ENCODE measurements at regions not wholly inside any gene's neighbourhood (a gene's known extent, or its start where the extent isn't known, plus 50 kb on each side); places are given as distances from the start of the nearest gene placed in this dataset.

- no peak for DNase-seq
- POLR2A ChIA-PET (ENCODE audit: partially characterized antibody), result no interaction called here
Observed at GRCh38 chr7:153396475-153396874, 636.9 kb downstream of the ACTR3B start.

GRCh38 chr7:153397459-153397858 is 637.9 kb downstream of the ACTR3B start:
- DNase-seq, result no peak
- Histone ChIP-seq H3K27me3 (ENCODE audit: insufficient read depth, low read length) (no peaks in the 10 kb centered on the region), H3K4me1 (ENCODE audit: insufficient read depth, low read length) (no peaks in the 10 kb centered on the region), H3K27ac (ENCODE audit: low read depth, low read length) (no peak overlapping the region), H3K36me3 (ENCODE audit: insufficient read depth, low read length) (no peaks in the 10 kb centered on the region), H3K9me3 (ENCODE audit: control insufficient read depth in 1 of 2, low read length in 2 of 2) (no peaks in the 10 kb centered on the region), H3K4me3 (ENCODE audit: low read length in 2 of 2) (no peak overlapping the region)
- H3K4me1 Mint-ChIP-seq, result no peaks in the 10 kb centered on the region
- intact Hi-C loops (cut with micrococcal nuclease), result no loop called here
- CTCF ChIA-PET (ENCODE audit: partially characterized antibody), result no interaction called here
- peaks cover 0 to 10% (median 4%) of the 10 kb centered on the region in 8 donors for H3K9me3 Mint-ChIP-seq
- H3K4me3 Mint-ChIP-seq, result no peak overlapping the region
- H3K27ac Mint-ChIP-seq, result no peak overlapping the region
- no peaks in the 10 kb centered on the region for H3K36me3 Mint-ChIP-seq
- POLR2A ChIA-PET (ENCODE audit: partially characterized antibody), result no interaction called here
- no peaks in the 10 kb centered on the region for H3K27me3 Mint-ChIP-seq

More at GRCh38 chr7:153396475-153396874, 636.9 kb downstream of the ACTR3B start:
- Histone ChIP-seq H3K27ac (ENCODE audit: low read depth, low read length) (no peak overlapping the region), H3K36me3 (ENCODE audit: insufficient read depth, low read length) (no peaks in the 10 kb centered on the region), H3K9me3 (ENCODE audit: control insufficient read depth in 1 of 2, low read length in 2 of 2) (no peaks in the 10 kb centered on the region), H3K4me3 (ENCODE audit: low read length in 2 of 2) (no peak overlapping the region), H3K27me3 (ENCODE audit: insufficient read depth, low read length) (no peaks in the 10 kb centered on the region), H3K4me1 (ENCODE audit: insufficient read depth, low read length) (no peaks in the 10 kb centered on the region)
- no peaks in the 10 kb centered on the region for H3K36me3 Mint-ChIP-seq
- H3K4me1 Mint-ChIP-seq, result no peaks in the 10 kb centered on the region
- no peaks in the 10 kb centered on the region for H3K27me3 Mint-ChIP-seq
- CTCF ChIA-PET (ENCODE audit: partially characterized antibody), result no interaction called here
- H3K9me3 Mint-ChIP-seq, result peaks cover 0 to 15% (median 4%) of the 10 kb centered on the region in 8 donors
- no peak overlapping the region for H3K4me3 Mint-ChIP-seq
- H3K27ac Mint-ChIP-seq, result no peak overlapping the region
- intact Hi-C loops (cut with micrococcal nuclease), result no loop called here

GRCh38 chr7:153397906-153398305 is 638.4 kb downstream of the ACTR3B start:
- no peak for DNase-seq
- Histone ChIP-seq H3K4me1 (ENCODE audit: insufficient read depth, low read length) (no peaks in the 10 kb centered on the region), H3K9me3 (ENCODE audit: control insufficient read depth in 1 of 2, low read length in 2 of 2) (no peaks in the 10 kb centered on the region), H3K36me3 (ENCODE audit: insufficient read depth, low read length) (no peaks in the 10 kb centered on the region), H3K27ac (ENCODE audit: low read depth, low read length) (no peak overlapping the region), H3K27me3 (ENCODE audit: insufficient read depth, low read length) (no peaks in the 10 kb centered on the region), H3K4me3 (ENCODE audit: low read length in 2 of 2) (no peak overlapping the region)
- no peaks in the 10 kb centered on the region for H3K4me1 Mint-ChIP-seq
- H3K9me3 Mint-ChIP-seq, result peaks cover 0 to 10% (median 4%) of the 10 kb centered on the region in 8 donors
- H3K36me3 Mint-ChIP-seq, result no peaks in the 10 kb centered on the region
- no peak overlapping the region for H3K4me3 Mint-ChIP-seq
- ChIA-PET POLR2A (ENCODE audit: partially characterized antibody) (no interaction called here), CTCF (ENCODE audit: partially characterized antibody) (no interaction called here)
- H3K27ac Mint-ChIP-seq, result no peak overlapping the region
- H3K27me3 Mint-ChIP-seq, result no peaks in the 10 kb centered on the region
- intact Hi-C loops (cut with micrococcal nuclease), result no loop called here

GRCh38 chr7:153398370-153398769 is 638.8 kb downstream of the ACTR3B start:
- Histone ChIP-seq H3K9me3 (ENCODE audit: control insufficient read depth in 1 of 2, low read length in 2 of 2) (no peaks in the 10 kb centered on the region), H3K4me3 (ENCODE audit: low read length in 2 of 2) (no peak overlapping the region), H3K36me3 (ENCODE audit: insufficient read depth, low read length) (no peaks in the 10 kb centered on the region), H3K27ac (ENCODE audit: low read depth, low read length) (no peak overlapping the region), H3K27me3 (ENCODE audit: insufficient read depth, low read length) (no peaks in the 10 kb centered on the region), H3K4me1 (ENCODE audit: insufficient read depth, low read length) (no peaks in the 10 kb centered on the region)
- H3K9me3 Mint-ChIP-seq, result peaks cover 0 to 7% (median 4%) of the 10 kb centered on the region in 8 donors
- H3K4me3 Mint-ChIP-seq, result no peak overlapping the region
- POLR2A ChIA-PET (ENCODE audit: partially characterized antibody), result no interaction called here
- H3K36me3 Mint-ChIP-seq, result no peaks in the 10 kb centered on the region
- no peaks in the 10 kb centered on the region for H3K4me1 Mint-ChIP-seq
- CTCF ChIA-PET (ENCODE audit: partially characterized antibody), result no interaction called here
- DNase-seq, result no peak
- intact Hi-C loops (cut with micrococcal nuclease), result no loop called here
- H3K27ac Mint-ChIP-seq, result no peak overlapping the region
- H3K27me3 Mint-ChIP-seq, result no peaks in the 10 kb centered on the region

GRCh38 chr7:153398789-153399553 is 639.4 kb downstream of the ACTR3B start:
- no peaks in the 10 kb centered on the region for H3K4me1 Mint-ChIP-seq
- peaks cover 0 to 7% (median 3%) of the 10 kb centered on the region in 8 donors for H3K9me3 Mint-ChIP-seq
- Histone ChIP-seq H3K27ac (ENCODE audit: low read depth, low read length) (no peak overlapping the region), H3K4me3 (ENCODE audit: low read length in 2 of 2) (no peak overlapping the region), H3K27me3 (ENCODE audit: insufficient read depth, low read length) (no peaks in the 10 kb centered on the region), H3K4me1 (ENCODE audit: insufficient read depth, low read length) (no peaks in the 10 kb centered on the region), H3K9me3 (ENCODE audit: control insufficient read depth in 1 of 2, low read length in 2 of 2) (no peaks in the 10 kb centered on the region), H3K36me3 (ENCODE audit: insufficient read depth, low read length) (no peaks in the 10 kb centered on the region)
- H3K4me3 Mint-ChIP-seq, result no peak overlapping the region
- DNase-seq, result no peak
- H3K27ac Mint-ChIP-seq, result no peak overlapping the region
- ChIA-PET POLR2A (ENCODE audit: partially characterized antibody) (no interaction called here), CTCF (ENCODE audit: partially characterized antibody) (no interaction called here)
- no peaks in the 10 kb centered on the region for H3K27me3 Mint-ChIP-seq
- no peaks in the 10 kb centered on the region for H3K36me3 Mint-ChIP-seq
- intact Hi-C loops (cut with micrococcal nuclease), result no loop called here

GRCh38 chr7:153399554-153399940 is 640.0 kb downstream of the ACTR3B start:
- Mint-ChIP-seq H3K4me3 (no peak overlapping the region), H3K27ac (no peak overlapping the region), H3K27me3 (no peaks in the 10 kb centered on the region), H3K9me3 (peaks cover 0 to 7% (median under 1%) of the 10 kb centered on the region in 8 donors), H3K4me1 (no peaks in the 10 kb centered on the region), H3K36me3 (no peaks in the 10 kb centered on the region)
- ChIA-PET POLR2A (ENCODE audit: partially characterized antibody) (no interaction called here), CTCF (ENCODE audit: partially characterized antibody) (no interaction called here)
- DNase-seq, result no peak
- H3K4me1 ChIP-seq (ENCODE audit: insufficient read depth, low read length), result no peaks in the 10 kb centered on the region
- H3K4me3 ChIP-seq (ENCODE audit: low read length in 2 of 2), result no peak overlapping the region
- no peaks in the 10 kb centered on the region for H3K36me3 ChIP-seq (ENCODE audit: insufficient read depth, low read length)
- no peaks in the 10 kb centered on the region for H3K27me3 ChIP-seq (ENCODE audit: insufficient read depth, low read length)
- intact Hi-C loops (cut with micrococcal nuclease), result no loop called here
- no peaks in the 10 kb centered on the region for H3K9me3 ChIP-seq (ENCODE audit: control insufficient read depth in 1 of 2, low read length in 2 of 2)
- H3K27ac ChIP-seq (ENCODE audit: low read depth, low read length), result no peak overlapping the region

- H3K9me3 Mint-ChIP-seq, result peaks cover 0 to 5% (median under 1%) of the 10 kb centered on the region in 8 donors
- Histone ChIP-seq H3K36me3 (ENCODE audit: insufficient read depth, low read length) (no peaks in the 10 kb centered on the region), H3K4me1 (ENCODE audit: insufficient read depth, low read length) (no peaks in the 10 kb centered on the region), H3K9me3 (ENCODE audit: control insufficient read depth in 1 of 2, low read length in 2 of 2) (no peaks in the 10 kb centered on the region), H3K27me3 (ENCODE audit: insufficient read depth, low read length) (no peaks in the 10 kb centered on the region), H3K27ac (ENCODE audit: low read depth, low read length) (no peak overlapping the region), H3K4me3 (ENCODE audit: low read length in 2 of 2) (no peak overlapping the region)
- H3K27ac Mint-ChIP-seq, result no peak overlapping the region
- intact Hi-C loops (cut with micrococcal nuclease), result no loop called here
- no peak overlapping the region for H3K4me3 Mint-ChIP-seq
- ChIA-PET CTCF (ENCODE audit: partially characterized antibody) (no interaction called here), POLR2A (ENCODE audit: partially characterized antibody) (no interaction called here)
- H3K4me1 Mint-ChIP-seq, result no peaks in the 10 kb centered on the region
- no peaks in the 10 kb centered on the region for H3K36me3 Mint-ChIP-seq
- no peak for DNase-seq
- no peaks in the 10 kb centered on the region for H3K27me3 Mint-ChIP-seq
Observed at GRCh38 chr7:153400735-153401593, 641.4 kb downstream of the ACTR3B start.

All from CD4-positive, alpha-beta memory T cell (primary cell).